HG02943 (cell line): ENCODE measurements at regions not wholly inside any gene's neighbourhood (a gene's known extent, or its start where the extent isn't known, plus 50 kb on each side); places are given as distances from the start of the nearest gene placed in this dataset.
"Not testable (repeated sequence)": the region's sequence is repeated elsewhere in the genome, so short reads cannot be mapped to it uniquely, and the experiment has no call there.

Source experiments
- ATAC-seq: cut with Tn5 transposase; IDR thresholded peaks from one replicate; pipeline ENCODE4 v1.9.1; 2021; ENCODE audit warnings: mild to moderate bottlenecking, low read depth, moderate library complexity; ENCODE audit not compliant: unreplicated experiment

DNA sequence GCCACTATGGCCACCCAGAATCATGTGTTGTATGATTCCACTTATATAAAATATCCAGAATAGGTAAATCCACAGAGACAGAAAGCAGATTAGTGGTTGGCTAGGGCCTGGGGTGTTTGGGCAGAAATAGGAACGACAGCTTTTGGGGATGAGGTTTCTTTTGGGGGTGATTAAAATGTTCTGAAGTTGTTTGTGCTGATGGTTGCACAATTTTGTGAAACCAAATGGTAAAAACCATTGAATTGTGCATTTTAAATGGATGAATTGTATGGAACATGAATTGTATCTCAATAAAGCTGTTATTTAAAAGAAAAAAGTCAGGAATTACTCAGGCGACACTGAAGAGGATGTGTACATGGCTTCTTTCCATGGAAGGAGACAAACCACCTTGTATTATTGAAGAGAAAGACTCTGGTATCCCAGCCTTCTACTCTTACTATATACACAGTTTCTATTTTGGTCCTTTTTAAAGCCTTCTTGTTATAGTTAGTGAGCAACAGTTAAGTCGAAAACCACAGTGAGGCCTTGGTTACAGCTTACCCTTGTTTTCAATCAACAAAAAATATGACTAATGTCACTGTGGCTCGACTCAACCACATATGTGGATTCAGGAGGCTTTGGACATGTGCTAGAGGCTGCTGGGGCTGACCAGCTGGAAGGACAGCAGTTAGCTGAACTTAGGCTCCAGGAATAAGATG, 57.1 kb upstream of the KMT2E start:
- peak; percentile 87 for ATAC-seq

- no peak for ATAC-seq
Measured at GRCh38 chr7:104958371-104958865, 55.6 kb upstream of the KMT2E start.

DNA sequence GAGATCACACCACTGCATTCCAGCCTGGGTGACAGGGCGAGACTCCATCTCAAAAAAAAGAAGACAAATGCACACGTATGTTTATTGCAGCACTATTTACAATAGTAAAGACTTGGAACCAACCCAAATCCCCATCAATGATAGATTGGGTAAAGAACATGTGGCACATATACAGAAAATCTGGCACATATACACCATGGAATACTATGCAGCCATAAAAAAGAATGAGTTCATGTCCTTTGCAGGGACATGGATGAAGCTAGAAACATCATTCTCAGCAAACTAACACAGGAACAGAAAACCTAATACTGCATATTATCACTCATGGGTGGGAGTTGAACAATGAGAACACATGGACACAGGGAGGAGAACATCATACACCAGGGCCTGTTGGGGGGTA, 54.5 kb upstream of the KMT2E start:
- ATAC-seq: not testable (repeated sequence)

GRCh38 chr7:104960741-104961448, 53.1 kb upstream of the KMT2E start:
- no peak for ATAC-seq

- no peak for ATAC-seq
Measured at GRCh38 chr7:104961821-104962220, 52.2 kb upstream of the KMT2E start.

DNA sequence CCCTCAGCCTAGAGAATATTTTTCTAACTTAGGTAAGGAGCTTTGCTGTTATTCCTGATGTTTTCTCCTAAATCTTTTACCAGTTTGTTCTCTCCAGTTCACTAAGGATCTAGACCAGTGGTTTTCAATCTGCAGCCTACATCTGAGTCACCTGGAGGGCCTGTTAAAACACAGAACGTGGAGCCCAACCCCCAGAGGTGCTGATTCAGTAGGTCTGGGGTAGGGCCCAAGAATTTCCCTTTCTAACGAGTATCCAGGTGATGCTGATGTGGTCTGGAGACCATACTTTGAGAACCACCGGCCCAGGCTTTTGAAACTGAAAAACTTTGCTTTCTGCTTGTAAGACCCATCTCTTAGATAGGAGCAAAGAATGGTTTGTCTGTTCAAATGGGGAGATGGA, 51.2 kb upstream of the KMT2E start:
- no peak for ATAC-seq

DNA sequence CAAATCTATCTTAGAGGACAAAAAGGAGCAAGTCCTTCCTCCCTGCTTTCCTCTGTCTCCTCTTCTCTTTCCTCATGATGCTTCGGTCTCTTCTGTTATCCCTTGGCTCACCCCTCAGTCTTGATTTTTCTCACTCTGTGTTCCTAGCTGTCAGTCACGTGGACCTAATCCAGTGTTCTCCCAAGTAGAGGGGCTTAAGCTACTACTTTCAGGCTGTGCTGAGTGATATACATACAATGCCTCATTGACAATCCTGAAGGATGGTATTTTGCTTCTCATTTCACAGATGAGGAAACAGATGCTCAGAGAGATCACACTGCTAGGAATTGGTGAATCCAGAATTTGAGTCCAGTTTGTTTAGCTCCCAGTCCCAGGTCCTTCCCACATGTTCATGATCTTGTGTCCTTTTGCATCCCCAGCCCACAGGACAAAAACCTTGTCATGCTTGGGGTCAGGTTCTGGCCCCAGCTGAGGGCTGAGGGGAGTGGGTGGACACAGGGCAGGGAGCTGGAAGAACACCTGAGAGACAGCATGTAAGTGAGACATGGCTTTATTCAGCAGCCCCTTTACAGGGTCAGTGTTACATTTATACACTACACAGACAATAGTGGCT, 50.5 kb upstream of the KMT2E start:
- no peak for ATAC-seq

GRCh38 chr7:104963991-104964385, 50.0 kb upstream of the KMT2E start:
- no peak for ATAC-seq
